ENCODE measurements at regions not wholly inside any gene's neighbourhood (a gene's known extent, or its start where the extent isn't known, plus 50 kb on each side); places are given as distances from the start of the nearest gene placed in this dataset.

- TF ChIP-seq TAF1 (IDR thresholded peaks at IDR 0.05; ENCODE audit: low read depth) (no peak), EGR1 (IDR thresholded peaks at IDR 0.05) (no peak), TCF12 (IDR thresholded peaks at IDR 0.05; ENCODE audit: low read depth) (no peak), YY1 (IDR thresholded peaks at IDR 0.05; ENCODE audit: low read depth) (no peak), RAD21 (IDR thresholded peaks at IDR 0.05; ENCODE audit: low read depth) (no peak), EP300 (IDR thresholded peaks at IDR 0.05; ENCODE audit: borderline replicate concordance) (no peak), ZBTB7A (IDR thresholded peaks at IDR 0.05; ENCODE audit: low read depth) (no peak), CEBPB (IDR thresholded peaks at IDR 0.05) (no peak), MAX (IDR thresholded peaks at IDR 0.05) (no peak), REST (IDR thresholded peaks at IDR 0.05; ENCODE audit: low read depth) (no peak), CREB1 (IDR thresholded peaks at IDR 0.05; ENCODE audit: low read depth) (no peak)
Measured at GRCh38 chr6:147944122-147944521, 398.5 kb upstream of the SASH1 start.

Measured in Ishikawa (cell line).